ENCODE measurements at regions not wholly inside any gene's neighbourhood (a gene's known extent, or its start where the extent isn't known, plus 50 kb on each side); places are given as distances from the start of the nearest gene placed in this dataset.

DNA sequence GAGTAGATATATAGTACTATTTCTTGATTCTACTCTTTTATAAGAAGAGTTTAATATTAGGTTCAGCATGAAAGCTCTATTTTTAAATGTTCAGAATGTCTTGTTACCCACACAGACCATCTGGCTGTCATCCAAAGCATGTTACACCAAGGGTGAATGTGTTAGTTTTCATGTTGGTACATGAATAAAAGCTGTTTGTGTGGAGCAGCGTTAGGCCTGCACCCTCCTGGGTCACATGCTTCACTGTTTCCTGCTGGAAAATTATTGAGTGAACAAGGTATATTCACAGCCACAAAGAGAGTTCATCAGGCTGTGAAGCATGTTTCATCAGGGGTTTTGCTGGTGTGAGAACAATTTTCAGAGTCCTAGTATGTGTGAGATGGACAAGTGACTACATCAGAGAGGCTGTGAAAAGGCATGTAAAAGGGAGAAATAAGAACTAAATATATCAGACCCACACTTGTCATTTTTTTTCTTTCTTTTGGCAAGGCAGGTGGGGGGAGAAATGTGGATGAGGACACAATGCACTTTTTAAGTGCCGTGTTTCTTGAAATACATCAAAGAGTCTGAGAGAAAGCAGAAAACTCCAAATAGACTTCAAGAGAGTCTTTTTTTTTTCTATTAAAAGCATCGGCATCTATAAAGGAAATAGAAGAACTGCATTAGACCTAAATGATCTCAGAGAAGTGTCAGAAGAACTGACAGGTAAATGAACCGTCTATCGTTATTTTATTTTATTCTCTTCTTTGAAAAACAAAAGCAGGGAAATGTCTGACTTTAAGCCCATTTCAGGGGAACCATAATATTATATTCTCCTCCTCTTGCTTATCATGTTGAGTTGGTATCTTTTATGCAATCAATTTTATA lies 2429.7 kb downstream of the PCDH7 start:
- TF ChIP-seq CTCF (IDR thresholded peaks at IDR 0.05) (no peak), POLR2A (IDR thresholded peaks at IDR 0.05) (no peak)

Measured in right lobe of liver (tissue), 4 donors.